Naive thymus-derived CD8-positive, alpha-beta T cell (primary cell): ENCODE measurements at regions not wholly inside any gene's neighbourhood (a gene's known extent, or its start where the extent isn't known, plus 50 kb on each side); places are given as distances from the start of the nearest gene placed in this dataset.

ENCODE experiments used
- ATAC-seq, 2 donors: fragments of 150-1000 bp; cut with Tn5 transposase in 1 of 2; sonication (Bioruptor Pico), chemical (Tn5 transposase) in 1 of 2; 1 replicate in 1 of 2; 2 replicates in 1 of 2; pipeline ENCODE4 v1.10.0; 2021; ENCODE audit warnings: mild to moderate bottlenecking in 2 of 2, moderate library complexity in 2 of 2
- POLR2A ChIA-PET: fragments of 350-600 bp; sonication (Branson Sonifier 250); formaldehyde crosslinking; loops from one replicate; lab custom pipeline; 2021; ENCODE audit warnings: antibody characterized with exemption; lab: Charles Lee
- DNase-seq, 10 donors: peaks; one replicate each; pipeline versions ENCODE4 v3.0.0 to v3.0.0-alpha.2; 2020 to 2022
- H3K27ac Mint-ChIP-seq, 10 donors: one replicate each; pipeline ENCODE4 v1.8.0; 2020 to 2022; ENCODE audit warnings: mild to moderate bottlenecking in 10 of 10, mixed read lengths in 10 of 10, moderate library complexity in 4 of 10, inconsistent platforms in 1 of 10
- H3K27me3 Mint-ChIP-seq, 5 donors: one replicate each; pipeline ENCODE4 v1.8.0; 2021 to 2022; ENCODE audit warnings: mixed read lengths in 5 of 5
- H3K36me3 Mint-ChIP-seq, 3 donors: one replicate each; pipeline ENCODE4 v1.8.0; 2020 to 2022; ENCODE audit warnings: mixed read lengths in 3 of 3, mild to moderate bottlenecking in 2 of 3, inconsistent platforms in 1 of 3
- H3K4me1 Mint-ChIP-seq, 4 donors: one replicate each; pipeline ENCODE4 v1.8.0; 2021 to 2022; ENCODE audit warnings: mixed read lengths in 4 of 4
- H3K4me3 Mint-ChIP-seq, 10 donors: one replicate each; pipeline ENCODE4 v1.8.0; 2020 to 2022; ENCODE audit warnings: mild to moderate bottlenecking in 10 of 10, mixed read lengths in 10 of 10, moderate library complexity in 6 of 10, inconsistent platforms in 1 of 10
- H3K9me3 Mint-ChIP-seq, 9 donors: one replicate each; pipeline ENCODE4 v1.8.0; 2020 to 2022; ENCODE audit warnings: mixed read lengths in 9 of 9, mild to moderate bottlenecking in 3 of 9, inconsistent platforms in 1 of 9, moderate library complexity in 1 of 9

DNA sequence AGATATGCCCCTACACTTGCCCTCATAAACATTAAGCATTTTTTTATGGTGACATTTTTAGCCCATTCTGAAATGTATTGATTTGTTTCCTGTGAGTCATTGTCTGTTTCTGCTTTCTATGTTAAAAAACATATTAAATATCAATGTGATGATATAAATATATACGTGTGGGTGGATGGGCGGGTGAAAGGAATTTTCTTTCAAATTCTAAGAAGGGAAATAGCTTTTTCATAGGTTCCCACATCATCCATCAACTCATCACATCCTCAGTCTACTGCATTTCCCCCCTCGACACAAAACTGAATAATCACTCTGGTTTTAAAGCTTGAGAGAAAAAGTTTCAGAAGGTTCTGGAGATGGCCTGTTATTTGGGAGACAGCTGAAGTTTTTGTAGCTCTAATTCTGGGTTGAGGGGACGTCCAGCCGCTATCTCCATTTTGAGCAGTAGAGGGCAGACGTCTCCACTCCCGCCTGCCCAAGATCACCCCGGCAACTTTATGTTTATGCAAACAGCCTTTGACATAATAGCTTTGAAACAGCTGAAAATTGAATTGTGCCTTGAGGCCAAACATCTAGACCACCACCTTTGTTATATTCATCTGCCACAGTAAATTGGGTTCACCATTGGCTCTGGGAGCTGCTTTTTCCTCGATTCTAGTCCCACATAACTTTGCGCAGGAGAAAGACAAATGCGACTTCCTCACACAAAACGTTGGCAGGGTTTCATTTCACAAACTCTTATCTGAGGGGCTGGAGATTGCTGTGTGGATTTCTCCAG, 216.2 kb upstream of the CLINT1 start:
- H3K27me3 Mint-ChIP-seq: peaks cover 0 to 6% (median 4%) of the 10 kb centered on the region in 5 donors
- ATAC-seq: peak; percentile 78 to 85
- H3K36me3 Mint-ChIP-seq: no peaks in the 10 kb centered on the region
- H3K4me3 Mint-ChIP-seq: peak overlapping the region in 3 of 10 donors; percentile 7 to 54 (median 8)
- H3K4me1 Mint-ChIP-seq: peaks cover 0 to 6% (median 5%) of the 10 kb centered on the region in 4 donors
- DNase-seq: peak; percentile 14 to 67 (median 42)
- peak overlapping the region in 6 of 10 donors; percentile 2 to 81 (median 42) for H3K27ac Mint-ChIP-seq
- POLR2A ChIA-PET: no interaction called here
- no peaks in the 10 kb centered on the region for H3K9me3 Mint-ChIP-seq

DNA sequence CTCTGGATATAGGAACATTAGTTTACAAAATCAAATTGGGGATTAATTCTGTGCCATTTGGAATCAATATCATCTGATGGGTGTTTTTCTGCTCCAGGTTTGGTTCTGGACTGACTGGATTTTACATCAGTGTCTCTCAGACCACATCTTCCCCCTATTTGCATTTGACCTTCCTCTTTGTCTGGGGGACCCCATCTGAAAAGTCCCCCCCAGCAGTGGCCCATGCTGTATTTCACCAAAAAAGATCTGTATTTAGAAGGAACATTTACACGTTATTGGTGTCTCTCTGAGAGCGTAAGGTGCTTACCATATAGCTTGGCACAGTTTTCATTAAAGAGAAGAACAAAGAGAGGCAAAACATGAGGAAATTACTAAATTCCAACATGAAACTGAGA, 215.6 kb upstream of the CLINT1 start:
- peaks cover 0 to 6% (median 5%) of the 10 kb centered on the region in 4 donors for H3K4me1 Mint-ChIP-seq
- H3K36me3 Mint-ChIP-seq: no peaks in the 10 kb centered on the region
- POLR2A ChIA-PET: no interaction called here
- no peak for DNase-seq
- no peak overlapping the region for H3K4me3 Mint-ChIP-seq
- H3K27ac Mint-ChIP-seq: no peak overlapping the region
- ATAC-seq: no peak
- peaks cover 0 to 6% (median 3%) of the 10 kb centered on the region in 5 donors for H3K27me3 Mint-ChIP-seq
- no peaks in the 10 kb centered on the region for H3K9me3 Mint-ChIP-seq

DNA sequence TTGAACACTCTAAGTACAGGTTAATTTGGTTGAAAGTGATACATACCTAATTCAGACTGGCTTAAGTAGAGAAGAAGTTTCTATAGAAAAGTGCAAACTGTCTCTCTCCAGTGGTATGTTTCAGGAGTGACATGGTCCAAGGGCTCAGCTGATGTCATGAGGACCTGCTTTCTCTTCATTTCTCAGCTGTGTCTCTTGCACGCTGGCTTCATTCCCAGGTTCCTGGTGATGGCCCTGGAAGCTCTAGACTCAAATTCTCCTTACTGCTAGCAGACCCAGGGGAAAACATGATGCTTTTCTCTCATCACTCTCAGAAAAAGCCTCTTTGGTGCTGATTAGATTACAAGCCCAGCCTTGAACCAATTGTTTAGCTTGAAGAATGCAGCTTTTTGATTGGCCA, 211.9 kb upstream of the CLINT1 start:
- Mint-ChIP-seq H3K36me3 (no peaks in the 10 kb centered on the region), H3K4me1 (peaks cover 0 to 6% (median 5%) of the 10 kb centered on the region in 4 donors), H3K4me3 (no peak overlapping the region), H3K9me3 (no peaks in the 10 kb centered on the region), H3K27me3 (peaks cover 0 to 5% (median 3%) of the 10 kb centered on the region in 5 donors), H3K27ac (no peak overlapping the region)
- no peak for ATAC-seq
- POLR2A ChIA-PET: no interaction called here
- DNase-seq: no peak

DNA sequence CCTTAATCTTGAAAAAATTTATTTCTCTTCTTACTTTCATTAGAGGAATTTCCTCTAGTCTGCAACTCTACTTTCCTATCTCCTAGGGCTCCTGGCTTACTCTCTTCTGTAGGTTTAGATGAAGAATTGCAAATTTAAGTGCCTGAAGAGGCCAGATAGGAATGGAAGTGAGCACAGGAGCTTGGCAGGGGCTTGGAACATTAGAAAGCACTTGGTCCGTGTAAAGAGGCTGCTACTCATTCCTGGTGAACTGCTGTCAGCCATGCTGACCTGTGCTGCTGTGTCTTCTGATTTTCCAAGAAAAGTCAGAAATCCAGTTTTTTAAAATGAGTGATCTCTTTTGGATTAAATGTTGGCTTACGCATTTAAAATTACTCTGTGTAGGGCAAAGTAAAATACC, 210.9 kb upstream of the CLINT1 start:
- Mint-ChIP-seq H3K27me3 (peaks cover 0 to 2% (median 0%) of the 10 kb centered on the region in 5 donors), H3K9me3 (no peaks in the 10 kb centered on the region), H3K4me1 (peaks cover 0 to 7% (median 2%) of the 10 kb centered on the region in 4 donors), H3K4me3 (no peak overlapping the region), H3K36me3 (no peaks in the 10 kb centered on the region), H3K27ac (no peak overlapping the region)
- DNase-seq: no peak
- no peak for ATAC-seq
- POLR2A ChIA-PET: no interaction called here

DNA sequence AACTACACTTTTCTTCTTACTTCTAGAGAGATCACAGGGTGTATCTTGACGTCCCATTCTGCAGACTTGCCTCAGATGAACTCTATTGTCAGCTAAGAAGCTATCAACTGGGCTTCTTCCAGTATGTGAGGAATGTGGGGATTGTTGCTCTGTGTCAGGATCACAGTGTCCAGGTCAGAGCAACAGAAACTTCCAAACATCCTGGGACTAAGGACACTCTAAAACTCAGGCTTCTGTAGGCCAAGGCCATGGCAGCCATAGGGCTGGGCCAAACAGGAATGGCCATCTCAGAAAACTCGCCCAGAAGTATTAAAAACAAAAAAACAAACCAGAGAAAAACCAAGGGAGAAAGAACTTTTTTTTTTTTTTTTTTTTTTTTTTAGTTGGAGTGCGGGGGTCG, 210.0 kb upstream of the CLINT1 start:
- POLR2A ChIA-PET: no interaction called here
- ATAC-seq: no peak
- H3K27ac Mint-ChIP-seq: no peak overlapping the region
- no peak overlapping the region for H3K4me3 Mint-ChIP-seq
- no peaks in the 10 kb centered on the region for H3K9me3 Mint-ChIP-seq
- no peak for DNase-seq
- H3K36me3 Mint-ChIP-seq: no peaks in the 10 kb centered on the region
- peaks cover 0 to 2% (median 0%) of the 10 kb centered on the region in 5 donors for H3K27me3 Mint-ChIP-seq
- peaks cover 0 to 8% (median 2%) of the 10 kb centered on the region in 4 donors for H3K4me1 Mint-ChIP-seq

DNA sequence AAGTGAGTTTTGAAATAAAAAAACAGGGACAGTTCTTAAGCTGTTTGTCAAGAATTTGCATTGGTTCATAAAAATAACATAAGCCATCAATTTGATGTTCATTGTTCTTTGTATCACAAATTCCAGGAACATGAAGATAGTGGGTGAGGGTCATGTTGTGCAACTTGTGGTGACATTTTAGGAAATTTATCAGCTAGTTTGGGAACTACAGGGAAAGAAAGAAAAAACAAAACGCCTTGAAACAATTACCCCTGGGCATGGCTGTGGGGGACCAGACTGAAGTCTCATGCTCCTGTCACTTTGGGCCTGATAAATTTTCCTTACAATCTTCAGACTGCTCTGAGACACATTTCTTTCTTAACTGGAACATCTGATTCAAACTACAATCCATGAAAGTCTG, 207.1 kb upstream of the CLINT1 start:
- DNase-seq (no peak), ATAC-seq (no peak)
- H3K27ac Mint-ChIP-seq: no peak overlapping the region
- H3K4me1 Mint-ChIP-seq: peaks cover 0 to 8% (median 2%) of the 10 kb centered on the region in 4 donors
- H3K9me3 Mint-ChIP-seq: no peaks in the 10 kb centered on the region
- H3K27me3 Mint-ChIP-seq: peaks cover 0 to 5% (median 3%) of the 10 kb centered on the region in 5 donors
- POLR2A ChIA-PET: no interaction called here
- no peak overlapping the region for H3K4me3 Mint-ChIP-seq
- no peaks in the 10 kb centered on the region for H3K36me3 Mint-ChIP-seq

DNA sequence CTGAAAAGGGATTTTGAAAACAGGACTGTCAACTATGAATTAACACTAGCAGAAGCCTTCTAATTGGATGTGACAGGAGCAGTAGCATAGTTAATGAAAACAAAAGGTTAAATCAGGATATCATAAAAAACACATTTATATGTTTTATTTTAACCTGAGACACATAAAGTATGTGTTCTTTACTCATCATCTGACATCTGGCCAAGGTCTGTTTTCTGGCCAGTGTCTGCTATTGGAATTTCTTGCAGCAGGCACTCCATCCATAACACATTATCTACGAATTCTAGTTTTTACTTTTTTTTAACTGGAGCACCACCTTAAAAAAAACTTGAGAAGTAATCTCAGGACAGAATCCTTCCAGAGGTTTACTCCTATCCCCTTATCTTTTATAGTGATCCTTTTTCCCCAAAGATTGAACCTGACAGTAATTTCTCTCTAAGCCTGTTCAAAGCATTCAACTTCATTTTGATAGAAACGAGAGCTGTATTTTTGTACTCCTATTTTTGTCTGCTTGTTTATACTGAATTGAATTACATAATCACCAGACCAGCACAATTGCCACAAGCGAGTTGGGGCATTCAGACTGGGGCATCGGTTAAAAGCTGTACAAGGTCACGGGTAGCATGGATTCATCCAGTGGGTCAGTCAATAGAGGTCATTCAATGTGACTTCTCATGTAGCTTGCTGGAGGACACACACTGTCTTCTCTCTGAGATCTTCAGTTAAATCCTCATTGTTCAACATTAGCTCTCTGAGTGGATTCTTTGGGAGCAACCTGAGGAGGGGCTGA, 205.6 kb upstream of the CLINT1 start:
- Mint-ChIP-seq H3K4me1 (peaks cover 0 to 8% (median 2%) of the 10 kb centered on the region in 4 donors), H3K36me3 (no peaks in the 10 kb centered on the region), H3K9me3 (no peaks in the 10 kb centered on the region), H3K4me3 (no peak overlapping the region), H3K27ac (no peak overlapping the region), H3K27me3 (peaks cover 2 to 15% (median 5%) of the 10 kb centered on the region in 5 donors)
- POLR2A ChIA-PET: no interaction called here
- ATAC-seq (no peak), DNase-seq (no peak)

DNA sequence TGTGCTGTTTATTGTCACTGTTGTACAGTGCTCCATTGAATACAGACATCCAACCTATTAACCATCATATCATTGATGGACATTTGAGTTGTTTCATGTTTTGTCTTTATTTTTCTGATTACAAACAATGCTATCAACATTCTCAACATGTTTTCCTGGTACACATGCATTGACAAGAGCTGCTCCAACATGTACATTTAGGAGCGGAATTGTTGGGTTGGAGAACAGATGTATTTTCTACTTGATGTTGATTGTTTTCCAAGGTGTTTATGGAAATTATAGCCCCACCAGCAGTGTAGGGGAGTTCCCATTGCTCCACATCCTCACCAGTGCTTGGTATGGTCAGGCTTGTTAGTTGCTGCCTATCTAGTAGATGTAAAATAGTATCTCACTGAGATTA, 204.1 kb upstream of the CLINT1 start:
- POLR2A ChIA-PET: no interaction called here
- H3K36me3 Mint-ChIP-seq: no peaks in the 10 kb centered on the region
- no peak for DNase-seq
- no peak overlapping the region for H3K27ac Mint-ChIP-seq
- ATAC-seq: no peak
- H3K4me1 Mint-ChIP-seq: peaks cover 0 to 8% (median 2%) of the 10 kb centered on the region in 4 donors
- H3K27me3 Mint-ChIP-seq: peaks cover 5 to 15% (median 9%) of the 10 kb centered on the region in 5 donors
- H3K9me3 Mint-ChIP-seq: no peaks in the 10 kb centered on the region
- no peak overlapping the region for H3K4me3 Mint-ChIP-seq

DNA sequence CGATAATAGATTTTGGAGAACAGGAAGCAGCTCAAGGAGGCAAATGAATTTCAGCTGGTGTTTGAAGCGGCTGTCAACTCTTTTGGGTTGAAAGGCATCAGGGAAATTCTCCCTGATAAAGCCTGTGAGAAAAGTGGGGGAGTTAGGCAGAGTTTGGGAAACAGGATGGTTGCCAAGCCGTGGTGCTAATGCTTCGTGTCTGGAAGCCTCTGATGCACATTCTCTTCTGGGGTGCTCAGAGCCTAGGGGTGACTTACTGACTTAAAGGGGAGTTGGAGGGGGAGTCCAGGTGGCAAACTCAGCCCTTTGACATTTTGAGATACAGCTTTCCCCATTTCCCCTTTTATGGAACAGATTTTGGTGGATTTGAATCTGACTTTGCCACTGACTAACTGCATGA, 202.5 kb upstream of the CLINT1 start:
- peaks cover 0 to 8% (median 2%) of the 10 kb centered on the region in 4 donors for H3K4me1 Mint-ChIP-seq
- POLR2A ChIA-PET: no interaction called here
- H3K27ac Mint-ChIP-seq: no peak overlapping the region
- no peak for DNase-seq
- no peak overlapping the region for H3K4me3 Mint-ChIP-seq
- no peaks in the 10 kb centered on the region for H3K9me3 Mint-ChIP-seq
- H3K27me3 Mint-ChIP-seq: peaks cover 5 to 15% (median 9%) of the 10 kb centered on the region in 5 donors
- no peak for ATAC-seq
- H3K36me3 Mint-ChIP-seq: no peaks in the 10 kb centered on the region

DNA sequence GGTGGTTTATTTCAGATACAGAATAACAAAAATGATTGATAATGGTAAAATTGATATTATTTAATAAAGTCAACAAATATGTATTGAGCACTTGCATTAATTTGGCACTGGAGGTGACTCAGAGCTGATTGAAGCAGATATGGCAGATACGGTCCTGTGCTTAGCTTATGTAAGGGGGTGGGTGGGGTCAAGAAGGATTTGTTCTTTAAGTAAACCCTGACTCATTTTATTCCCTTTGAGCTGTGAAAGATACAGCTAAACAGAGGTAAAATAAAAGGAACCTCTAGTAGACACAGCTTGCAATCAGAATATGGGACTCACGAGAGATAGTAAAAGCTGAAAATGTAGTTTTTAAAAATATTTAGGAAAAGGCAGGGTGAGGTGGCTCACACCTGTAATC, 201.3 kb upstream of the CLINT1 start:
- POLR2A ChIA-PET: no interaction called here

DNA sequence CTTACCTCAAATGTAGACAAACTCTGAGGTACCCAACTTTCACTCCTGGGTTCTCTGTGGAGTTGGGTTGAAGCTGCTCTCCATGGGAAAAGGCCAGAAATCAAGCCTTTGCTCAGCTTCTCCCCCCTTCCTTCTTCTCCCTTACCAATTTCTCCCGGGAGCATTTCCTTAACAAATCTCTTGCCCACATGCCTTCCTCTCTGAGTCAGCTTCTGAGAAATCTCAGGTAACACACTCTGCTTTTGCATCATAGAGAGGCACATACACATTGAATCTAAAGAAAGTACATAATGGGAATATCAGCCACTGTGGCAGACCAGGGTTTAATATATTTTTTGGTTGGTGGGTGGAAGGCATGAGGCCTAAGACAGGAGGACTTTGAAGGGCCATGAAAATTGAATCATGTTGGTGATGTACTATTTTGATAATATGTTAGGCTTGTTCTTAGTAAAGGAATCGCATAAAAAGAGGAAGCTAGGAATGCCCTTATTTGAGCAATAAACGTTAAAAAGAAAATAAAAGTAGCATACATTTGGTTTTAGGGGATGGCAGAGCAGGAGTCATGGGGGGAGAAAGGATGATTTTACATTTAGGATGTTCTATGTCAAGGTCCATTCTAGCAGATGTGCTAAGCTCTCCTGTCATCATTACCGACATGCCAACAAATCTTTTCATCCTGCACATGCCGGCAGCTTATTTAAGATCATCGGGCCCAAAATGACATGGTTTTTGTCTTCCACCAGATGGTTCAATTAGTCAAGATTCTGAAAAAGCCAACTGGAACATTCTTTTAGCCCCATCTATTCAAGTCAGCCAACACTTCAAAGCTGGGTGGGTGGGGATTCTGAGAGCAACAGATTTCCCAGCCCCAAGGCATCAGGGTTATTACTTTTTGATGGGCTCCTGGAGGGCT, 199.5 kb upstream of the CLINT1 start:
- no peak for DNase-seq
- H3K4me3 Mint-ChIP-seq: no peak overlapping the region
- H3K27me3 Mint-ChIP-seq: peaks cover 5 to 15% (median 9%) of the 10 kb centered on the region in 5 donors
- H3K4me1 Mint-ChIP-seq: no peaks in the 10 kb centered on the region
- H3K36me3 Mint-ChIP-seq: no peaks in the 10 kb centered on the region
- no peak overlapping the region for H3K27ac Mint-ChIP-seq
- H3K9me3 Mint-ChIP-seq: no peaks in the 10 kb centered on the region
- POLR2A ChIA-PET: no interaction called here
- ATAC-seq: no peak

More for the DNA sequence above, 201.3 kb upstream of the CLINT1 start:
- H3K36me3 Mint-ChIP-seq: no peaks in the 10 kb centered on the region
- ATAC-seq: no peak
- no peak overlapping the region for H3K4me3 Mint-ChIP-seq
- DNase-seq: no peak
- no peak overlapping the region for H3K27ac Mint-ChIP-seq
- peaks cover 0 to 5% (median under 1%) of the 10 kb centered on the region in 4 donors for H3K4me1 Mint-ChIP-seq
- H3K9me3 Mint-ChIP-seq: no peaks in the 10 kb centered on the region
- peaks cover 5 to 15% (median 9%) of the 10 kb centered on the region in 5 donors for H3K27me3 Mint-ChIP-seq

DNA sequence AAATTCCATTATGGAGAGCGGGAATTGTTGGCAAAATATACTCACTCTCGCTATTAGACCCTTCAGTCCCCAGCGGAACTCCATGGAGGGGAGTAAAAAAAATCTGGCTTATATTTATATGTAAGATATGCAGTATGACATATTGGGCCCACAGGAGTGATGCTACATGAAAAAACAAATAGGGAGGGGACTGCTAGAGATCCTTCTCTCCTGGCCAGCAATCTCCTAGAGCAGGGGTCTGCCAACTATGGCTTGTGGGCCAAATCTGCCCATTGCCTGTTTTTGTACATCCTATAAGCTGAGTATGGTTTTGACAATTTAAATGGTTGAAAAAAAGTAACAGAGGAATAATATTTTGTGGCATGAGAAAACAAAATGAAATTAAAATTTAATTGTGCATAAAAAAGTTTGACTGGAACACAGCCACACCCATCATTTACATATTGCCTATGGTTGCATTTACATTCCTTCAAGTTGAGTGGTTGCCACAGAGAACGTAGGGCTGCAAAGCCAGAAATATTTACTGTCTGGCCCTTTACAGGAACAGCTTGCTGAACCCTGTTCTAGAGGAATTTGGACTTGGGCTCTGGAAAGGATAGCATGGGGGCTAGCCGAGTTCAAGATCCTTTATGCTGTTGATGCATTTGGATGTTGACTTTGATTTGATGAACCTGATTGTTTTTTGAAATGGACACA, 197.3 kb upstream of the CLINT1 start:
- Mint-ChIP-seq H3K4me1 (no peaks in the 10 kb centered on the region), H3K4me3 (no peak overlapping the region), H3K27ac (no peak overlapping the region), H3K27me3 (peaks cover 7 to 14% (median 8%) of the 10 kb centered on the region in 5 donors), H3K9me3 (no peaks in the 10 kb centered on the region), H3K36me3 (no peaks in the 10 kb centered on the region)
- POLR2A ChIA-PET: no interaction called here
- DNase-seq (no peak), ATAC-seq (no peak)
